ENCODE measurements at regions not wholly inside any gene's neighbourhood (a gene's known extent, or its start where the extent isn't known, plus 50 kb on each side); places are given as distances from the start of the nearest gene placed in this dataset.

GRCh38 chr2:55811048-55811447, 112.5 kb downstream of the EFEMP1 start:
- BruUV-seq (replicated peaks) = no TSS peak
- POLR2A ChIA-PET = interaction anchor here (0.8 to 3.2 kb wide), 14 partner anchors 12 to 193 kb away, joined by 3 to 24 read pairs (median 4); no protein-coding TSS in a partner anchor
- Mint-ChIP-seq H3K27me3 (ENCODE audit: insufficient read depth, unreplicated experiment) (no peaks in the 10 kb centered on the region), H3K4me3 (ENCODE audit: unreplicated experiment) (peak overlapping the region; percentile 47), H3K27ac (ENCODE audit: low read depth, unreplicated experiment) (peak overlapping the region; percentile 94), H3K4me1 (ENCODE audit: insufficient read depth, unreplicated experiment) (peaks cover 23% of the 10 kb centered on the region), H3K9me3 (ENCODE audit: unreplicated experiment) (no peaks in the 10 kb centered on the region), H3K36me3 (ENCODE audit: insufficient read depth, unreplicated experiment) (no peaks in the 10 kb centered on the region)
- CTCF ChIA-PET = interaction anchor here (0.6 to 2.1 kb wide), 6 partner anchors 32 to 293 kb away, joined by 3 to 7 read pairs (median 3); no protein-coding TSS in a partner anchor
- DNase-seq (ENCODE audit: unreplicated experiment) = no peak
- intact Hi-C loops (cut with micrococcal nuclease) = loop anchor here (2.0 kb wide), 1 partner anchor 52 kb away; no protein-coding TSS in a partner anchor
- TF ChIP-seq, protein P1, sequence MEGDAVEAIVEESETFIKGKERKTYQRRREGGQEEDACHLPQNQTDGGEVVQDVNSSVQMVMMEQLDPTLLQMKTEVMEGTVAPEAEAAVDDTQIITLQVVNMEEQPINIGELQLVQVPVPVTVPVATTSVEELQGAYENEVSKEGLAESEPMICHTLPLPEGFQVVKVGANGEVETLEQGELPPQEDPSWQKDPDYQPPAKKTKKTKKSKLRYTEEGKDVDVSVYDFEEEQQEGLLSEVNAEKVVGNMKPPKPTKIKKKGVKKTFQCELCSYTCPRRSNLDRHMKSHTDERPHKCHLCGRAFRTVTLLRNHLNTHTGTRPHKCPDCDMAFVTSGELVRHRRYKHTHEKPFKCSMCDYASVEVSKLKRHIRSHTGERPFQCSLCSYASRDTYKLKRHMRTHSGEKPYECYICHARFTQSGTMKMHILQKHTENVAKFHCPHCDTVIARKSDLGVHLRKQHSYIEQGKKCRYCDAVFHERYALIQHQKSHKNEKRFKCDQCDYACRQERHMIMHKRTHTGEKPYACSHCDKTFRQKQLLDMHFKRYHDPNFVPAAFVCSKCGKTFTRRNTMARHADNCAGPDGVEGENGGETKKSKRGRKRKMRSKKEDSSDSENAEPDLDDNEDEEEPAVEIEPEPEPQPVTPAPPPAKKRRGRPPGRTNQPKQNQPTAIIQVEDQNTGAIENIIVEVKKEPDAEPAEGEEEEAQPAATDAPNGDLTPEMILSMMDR (IDR thresholded peaks at IDR 0.05; ENCODE audit: unreplicated experiment) = no peak

DNA sequence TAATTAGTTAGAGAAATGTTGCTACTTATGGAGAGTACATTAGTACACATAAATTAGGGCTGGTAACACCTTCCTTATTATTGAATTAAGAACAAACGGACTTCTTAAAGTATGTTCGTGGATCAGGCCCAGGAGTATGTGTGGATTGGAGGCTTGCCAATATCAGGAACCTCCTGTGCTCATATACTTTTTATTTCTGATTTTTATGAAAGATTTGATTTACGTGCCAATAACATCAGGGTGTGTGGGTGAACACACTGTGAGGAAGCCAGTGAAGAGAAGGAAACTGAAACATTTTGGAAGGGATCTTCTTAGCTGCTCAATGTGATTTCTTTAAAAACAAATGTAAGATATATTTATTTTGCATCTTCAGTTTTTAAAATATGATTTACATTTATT, 113.0 kb downstream of the EFEMP1 start:
- H3K36me3 Mint-ChIP-seq (ENCODE audit: insufficient read depth, unreplicated experiment) = no peaks in the 10 kb centered on the region
- peak overlapping the region; percentile 47 for H3K4me3 Mint-ChIP-seq (ENCODE audit: unreplicated experiment)
- TF ChIP-seq, protein P1 (IDR thresholded peaks at IDR 0.05; ENCODE audit: unreplicated experiment) = no peak
- H3K27ac Mint-ChIP-seq (ENCODE audit: low read depth, unreplicated experiment) = peak overlapping the region; percentile 94
- ChIA-PET POLR2A (interaction anchor here (0.5 to 3.2 kb wide), 21 partner anchors 10 to 193 kb away, joined by 3 to 24 read pairs (median 4); no protein-coding TSS in a partner anchor), CTCF (interaction anchor here (1.1 to 2.1 kb wide), 4 partner anchors 33 to 92 kb away, joined by 3 to 7 read pairs (median 3); no protein-coding TSS in a partner anchor)
- DNase-seq (ENCODE audit: unreplicated experiment) = peak; percentile 22
- BruUV-seq (replicated peaks) = no TSS peak
- intact Hi-C loops (cut with micrococcal nuclease) = loop anchor here (2.0 kb wide), 1 partner anchor 52 kb away; no protein-coding TSS in a partner anchor
- peaks cover 26% of the 10 kb centered on the region for H3K4me1 Mint-ChIP-seq (ENCODE audit: insufficient read depth, unreplicated experiment)
- H3K9me3 Mint-ChIP-seq (ENCODE audit: unreplicated experiment) = no peaks in the 10 kb centered on the region
- no peaks in the 10 kb centered on the region for H3K27me3 Mint-ChIP-seq (ENCODE audit: insufficient read depth, unreplicated experiment)

DNA sequence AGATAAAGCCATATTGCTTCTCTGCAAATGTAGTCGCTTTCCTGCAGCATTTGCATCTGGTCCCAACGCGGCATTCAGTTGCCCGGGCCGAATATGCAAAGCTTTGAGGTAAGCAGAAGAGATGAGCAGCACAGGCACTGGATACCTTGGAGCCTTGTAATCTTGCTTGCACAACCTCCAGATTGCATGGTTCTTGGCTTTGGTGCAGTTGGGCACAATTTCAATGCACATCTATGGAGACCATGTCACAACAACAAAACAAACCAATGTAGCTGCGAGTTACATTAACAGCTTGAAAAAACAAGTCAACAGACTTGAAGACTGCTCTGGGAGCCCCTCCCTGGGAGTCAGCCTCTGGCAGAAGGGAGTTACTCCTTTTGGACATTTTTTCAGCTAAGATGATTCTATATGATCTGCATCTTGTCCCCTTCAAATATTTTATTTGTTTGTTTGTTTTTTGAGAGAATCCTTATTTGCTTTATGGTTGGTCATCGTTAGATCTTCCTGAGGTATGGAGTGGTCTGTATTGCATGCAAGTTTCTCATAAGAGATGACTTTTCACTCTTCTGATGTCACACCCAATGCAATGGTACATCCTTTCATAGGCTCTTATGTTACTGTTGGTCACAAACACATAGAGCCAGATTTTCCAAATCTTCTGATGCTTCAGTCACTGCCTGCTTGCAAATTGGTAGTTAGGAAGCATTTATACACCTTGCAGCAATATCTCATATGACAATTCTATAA, 113.5 kb downstream of the EFEMP1 start:
- CTCF ChIA-PET = interaction anchor here (0.6 to 2.1 kb wide), 3 partner anchors 11 to 92 kb away, joined by 3 to 7 read pairs (median 3); no protein-coding TSS in a partner anchor
- H3K27me3 Mint-ChIP-seq (ENCODE audit: insufficient read depth, unreplicated experiment) = no peaks in the 10 kb centered on the region
- BruUV-seq (replicated peaks) = TSS peak; percentile 19
- intact Hi-C loops (cut with micrococcal nuclease) = loop anchor here (2.0 kb wide), 1 partner anchor 53 kb away; no protein-coding TSS in a partner anchor
- peak overlapping the region; percentile 94 for H3K27ac Mint-ChIP-seq (ENCODE audit: low read depth, unreplicated experiment)
- TF ChIP-seq, protein P1 (IDR thresholded peaks at IDR 0.05; ENCODE audit: unreplicated experiment) = no peak
- POLR2A ChIA-PET = interaction anchor here (0.5 to 2.9 kb wide), 23 partner anchors 9 to 148 kb away, joined by 3 to 18 read pairs (median 4); partner anchors contain the start of gene EFEMP1
- peaks cover 28% of the 10 kb centered on the region for H3K4me1 Mint-ChIP-seq (ENCODE audit: insufficient read depth, unreplicated experiment)
- peak; percentile 91 for DNase-seq (ENCODE audit: unreplicated experiment)
- no peaks in the 10 kb centered on the region for H3K9me3 Mint-ChIP-seq (ENCODE audit: unreplicated experiment)
- H3K36me3 Mint-ChIP-seq (ENCODE audit: insufficient read depth, unreplicated experiment) = no peaks in the 10 kb centered on the region
- peak overlapping the region; percentile 47 for H3K4me3 Mint-ChIP-seq (ENCODE audit: unreplicated experiment)

GRCh38 chr2:55807900-55808299, 114.3 kb upstream of the PNPT1 start:
- no peak for DNase-seq (ENCODE audit: unreplicated experiment)
- Mint-ChIP-seq H3K4me1 (ENCODE audit: insufficient read depth, unreplicated experiment) (peaks cover 28% of the 10 kb centered on the region), H3K36me3 (ENCODE audit: insufficient read depth, unreplicated experiment) (no peaks in the 10 kb centered on the region), H3K9me3 (ENCODE audit: unreplicated experiment) (no peaks in the 10 kb centered on the region), H3K27ac (ENCODE audit: low read depth, unreplicated experiment) (no peak overlapping the region), H3K27me3 (ENCODE audit: insufficient read depth, unreplicated experiment) (no peaks in the 10 kb centered on the region), H3K4me3 (ENCODE audit: unreplicated experiment) (no peak overlapping the region)
- CTCF ChIA-PET = interaction anchor here (0.8 to 1.1 kb wide), 3 partner anchors 23 to 323 kb away, joined by 3 read pairs; no protein-coding TSS in a partner anchor
- POLR2A ChIA-PET = interaction anchor here (1.3 to 2.3 kb wide), 3 partner anchors 31 to 53 kb away, joined by 3 to 9 read pairs (median 5); no protein-coding TSS in a partner anchor
- no TSS peak for BruUV-seq (replicated peaks)
- intact Hi-C loops (cut with micrococcal nuclease) = no loop called here
- TF ChIP-seq, protein P1 (IDR thresholded peaks at IDR 0.05; ENCODE audit: unreplicated experiment) = no peak
